GM12878 (cell line): ENCODE measurements at regions not wholly inside any gene's neighbourhood (a gene's known extent, or its start where the extent isn't known, plus 50 kb on each side); places are given as distances from the start of the nearest gene placed in this dataset.

ENCODE experiments used
- ATAC-seq: fragments of 200-7000 bp; cut with Tn5 transposase; 3 replicates; pipeline ENCODE4 v1.9.1; 2020; ENCODE audit warnings: mild to moderate bottlenecking, moderate library complexity
- BruUV-seq: library from RNA; stranded (reverse); fragments of 400-500 nt; replicated peaks from 2 replicates; lab custom pipeline; 2021; lab: Mats Ljungman, UMichigan
- CTCF ChIA-PET: fragments of 300-600 bp; sonication (Branson Sonifier 250); formaldehyde crosslinking; extraction: SDS; loops from one replicate; lab custom pipeline; 2021; ENCODE audit warnings: inconsistent platforms; lab: Yijun Ruan, JAX
- POLR2A ChIA-PET: fragments of 350-600 bp; formaldehyde crosslinking; extraction: SDS; loops from one replicate; lab custom pipeline; 2021; ENCODE audit warnings: inconsistent platforms; lab: Charles Lee
- RAD21 ChIA-PET: fragments of 300-600 bp; sonication (Branson Sonifier 250); formaldehyde crosslinking; loops from one replicate; lab custom pipeline; 2023; ENCODE audit warnings: antibody characterized with exemption; ENCODE audit not compliant: unreplicated experiment; lab: Charles Lee
- SMC1A ChIA-PET: fragments of 300-600 bp; sonication (Branson Sonifier 250); formaldehyde crosslinking; loops from one replicate; lab custom pipeline; 2023; ENCODE audit not compliant: unreplicated experiment, uncharacterized antibody; lab: Charles Lee
- DNase-seq: peaks from one replicate; pipeline ENCODE4 v3.0.0-alpha.2; 2011; ENCODE audit warnings: low read depth, low spot score
- FAIRE-seq: peaks from 3 replicates; lab custom pipeline; 2011; peaks lifted over from hg19 to GRCh38; lab: Jason Lieb, UNC
- H2AFZ ChIP-seq: 2 replicates; pipeline ENCODE4 v1.6.0; 2011; ENCODE audit warnings: low read depth, low read length, control low read depth; ENCODE audit not compliant: control insufficient read depth
- H3K27ac ChIP-seq: 2 replicates; pipeline ENCODE4 v1.5.1; 2011; ENCODE audit warnings: control low read depth; ENCODE audit not compliant: control insufficient read depth, insufficient read depth
- H3K27me3 ChIP-seq, 2 experiments: replicated peaks in 1 of 2; 2 replicates each; pipeline versions ENCODE4 v1.6.0 to v1.6.1; 2011; ENCODE audit warnings: low read length in 1 of 2; ENCODE audit not compliant: control insufficient read depth in 2 of 2, insufficient read depth in 2 of 2
- H3K36me3 ChIP-seq, 2 experiments: 2 replicates each; pipeline ENCODE4 v1.5.1; 2011; ENCODE audit warnings: low read length in 1 of 2; ENCODE audit not compliant: control insufficient read depth in 2 of 2, insufficient read depth in 2 of 2
- H3K4me1 ChIP-seq: 2 replicates; pipeline ENCODE4 v1.6.1; 2011; ENCODE audit warnings: mild to moderate bottlenecking, low read length, moderate library complexity, mixed read lengths; ENCODE audit not compliant: control insufficient read depth, insufficient read depth
- H3K4me2 ChIP-seq: 2 replicates; pipeline ENCODE4 v1.6.0; 2011; ENCODE audit warnings: control low read depth; ENCODE audit not compliant: control insufficient read depth, insufficient read depth
- H3K4me3 ChIP-seq: fragments of 200-600 bp; sonication (generic); 2 replicates; pipeline ENCODE4 v1.5.1; 2016
- H3K79me2 ChIP-seq: 2 replicates; pipeline ENCODE4 v1.6.0; 2011; ENCODE audit warnings: low read length; ENCODE audit not compliant: control insufficient read depth, insufficient read depth
- H3K9ac ChIP-seq: 2 replicates; pipeline ENCODE4 v1.8.0; 2011; ENCODE audit warnings: low read length, control low read depth, mixed read lengths; ENCODE audit not compliant: control insufficient read depth, insufficient read depth
- H3K9me3 ChIP-seq: replicated peaks from 3 replicates; pipeline ENCODE4 v1.5.1; 2011; ENCODE audit warnings: mild to moderate bottlenecking, low read length; ENCODE audit not compliant: control insufficient read depth, insufficient read depth
- H4K20me1 ChIP-seq: 2 replicates; pipeline ENCODE4 v1.6.0; 2011; ENCODE audit not compliant: control insufficient read depth, insufficient read depth
- CBX5 ChIP-seq: sonication (generic); IDR thresholded peaks from 2 replicates; pipeline ENCODE4 v1.6.1; 2016; ENCODE audit warnings: low read depth, moderate library complexity, mild to moderate bottlenecking, inconsistent platforms
- CHD1 ChIP-seq: IDR thresholded peaks from 2 replicates; pipeline ENCODE4 v1.6.1; 2012; ENCODE audit warnings: low read depth, low read length, improper control_type of control experiment
- EED ChIP-seq: sonication (generic); IDR thresholded peaks from 2 replicates; pipeline ENCODE4 v1.6.1; 2016; ENCODE audit warnings: antibody characterized with exemption, low read depth
- GATAD2B ChIP-seq: fragments of 450-650 bp; conservative IDR thresholded peaks from 2 replicates; pipeline ENCODE4 v1.6.1; 2017; ENCODE audit warnings: low read depth, mild to moderate bottlenecking, moderate library complexity
- JUND ChIP-seq: IDR thresholded peaks from 2 replicates; pipeline ENCODE4 v1.6.1; 2012; ENCODE audit warnings: low read depth, mild to moderate bottlenecking, low read length, improper control_type of control experiment, moderate library complexity
- NFYA ChIP-seq: IDR thresholded peaks from 2 replicates; pipeline ENCODE4 v1.6.1; 2011; ENCODE audit warnings: low read depth, mild to moderate bottlenecking, low read length, improper control_type of control experiment, borderline replicate concordance
- NR2F1 ChIP-seq: fragments of 450-650 bp; conservative IDR thresholded peaks from 2 replicates; pipeline ENCODE4 v1.6.1; 2017; ENCODE audit warnings: mild to moderate bottlenecking
- PAX8 ChIP-seq: fragments of 450-650 bp; IDR thresholded peaks from 2 replicates; pipeline ENCODE4 v1.6.1; 2017; ENCODE audit warnings: mild to moderate bottlenecking, moderate library complexity
- RELA ChIP-seq: fragments of 450-650 bp; IDR thresholded peaks from 2 replicates; pipeline ENCODE4 v1.8.0; 2014; ENCODE audit warnings: borderline replicate concordance; ENCODE audit not compliant: partially characterized antibody
- SIN3A ChIP-seq: IDR thresholded peaks from 2 replicates; pipeline ENCODE4 v1.6.1; 2012; ENCODE audit warnings: low read depth, low read length, improper control_type of control experiment
- SREBF1 ChIP-seq: IDR thresholded peaks from 2 replicates; pipeline ENCODE4 v1.6.1; 2012; ENCODE audit warnings: mild to moderate bottlenecking, low read length
- WRNIP1 ChIP-seq: IDR thresholded peaks from 2 replicates; pipeline ENCODE4 v1.6.1; 2011; ENCODE audit warnings: low read depth, low read length, improper control_type of control experiment, borderline replicate concordance
- YY1 ChIP-seq: IDR thresholded peaks from 2 replicates; pipeline ENCODE4 v1.6.1; 2011; ENCODE audit warnings: low read depth, mild to moderate bottlenecking, low read length
- ZNF207 ChIP-seq: fragments of 450-650 bp; IDR thresholded peaks from 2 replicates; pipeline ENCODE4 v1.6.1; 2014; ENCODE audit warnings: antibody characterized with exemption, mild to moderate bottlenecking, borderline replicate concordance
- WGBS: methylation state at CpG from one replicate; pipeline ENCODE4 v1.1.6; 2016; ENCODE audit warnings: low lambda C conversion rate; ENCODE audit not compliant: insufficient replicate concordance, insufficient coverage; ENCODE audit errors: missing lambda C conversion rate; 5-methylcytosine and 5-hydroxymethylcytosine counted together
- in situ Hi-C: fragments of 300-500 bp; cut with MboI; formaldehyde crosslinking; loops from 9 replicates; pipeline ENCODE4 v1.14.3; 2018; ENCODE audit warnings: mixed read lengths
- intact Hi-C: fragments of 100-400 bp; cut with micrococcal nuclease; formaldehyde crosslinking; loops from one replicate; pipeline ENCODE4 v1.14.2; 2022; ENCODE audit not compliant: unreplicated experiment
- TF ChIP-seq, protein P1 (sequence below): fragments of 450-650 bp; IDR thresholded peaks from 2 replicates; pipeline ENCODE4 v1.6.1; 2018; ENCODE audit warnings: mild to moderate bottlenecking, low read depth, moderate library complexity; ENCODE audit not compliant: partially characterized antibody

DNA sequence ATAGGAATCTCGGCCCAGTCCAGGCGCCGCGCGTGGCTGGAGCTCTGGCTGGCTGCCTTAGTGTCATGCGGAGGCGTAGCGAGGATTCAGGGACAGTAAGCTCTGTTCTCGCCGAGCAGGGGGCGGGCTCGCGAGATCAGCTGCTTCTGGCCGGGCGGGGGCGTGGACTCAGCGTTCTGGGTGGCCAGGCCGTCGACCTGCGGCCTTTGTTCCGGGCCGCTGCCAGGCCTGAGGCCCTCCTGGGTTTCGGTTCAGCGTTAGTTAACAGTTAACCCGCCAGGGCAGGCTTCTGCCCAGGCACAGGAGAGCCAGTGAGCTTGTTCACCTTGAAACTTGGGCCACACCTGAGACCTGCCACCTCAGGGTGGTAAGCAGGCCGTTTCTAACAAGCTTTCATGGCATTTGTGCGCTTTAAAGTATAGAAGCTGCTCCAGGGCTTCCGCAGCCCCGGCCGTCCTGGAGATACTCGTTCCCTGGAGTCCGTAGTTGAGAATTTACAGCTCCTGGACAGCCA, 332.2 kb upstream of the SGCG start:
- Histone ChIP-seq H3K4me1 (no peaks in the 10 kb centered on the region), H3K36me3 (no peaks in the 10 kb centered on the region), H4K20me1 (no peaks in the 10 kb centered on the region), H3K27me3 (no peaks in the 10 kb centered on the region), H3K9me3 (no peaks in the 10 kb centered on the region), H3K4me3 (no peak overlapping the region), H3K79me2 (no peaks in the 10 kb centered on the region), H3K27ac (no peak overlapping the region), H3K4me2 (no peak overlapping the region), H2AFZ (no peak overlapping the region), H3K9ac (no peak overlapping the region)
- POLR2A ChIA-PET = interaction anchor here (0.6 kb wide), 1 partner anchor 34 kb away, joined by 3 read pairs; no protein-coding TSS in a partner anchor
- in situ Hi-C loops = no loop called here
- intact Hi-C loops = no loop called here
- FAIRE-seq = no peak
- SMC1A ChIA-PET = interaction anchor here (1.1 kb wide), 1 partner anchor 14 kb away, joined by 4 read pairs; no protein-coding TSS in a partner anchor
- TF ChIP-seq ZNF207 (no peak), CHD1 (no peak), SIN3A (no peak)
- WGBS = 81% methylated on average over 32 of the region's 32 CpGs
- CTCF ChIA-PET = no interaction called here
- no peak for ATAC-seq
- no peak for DNase-seq
- RAD21 ChIA-PET = no interaction called here
- no TSS peak for BruUV-seq

- Histone ChIP-seq H3K9ac (no peak overlapping the region), H3K4me1 (no peaks in the 10 kb centered on the region), H3K4me3 (no peak overlapping the region), H3K9me3 (no peaks in the 10 kb centered on the region), H3K36me3 (no peaks in the 10 kb centered on the region), H3K27me3 (no peaks in the 10 kb centered on the region), H3K4me2 (no peak overlapping the region), H3K27ac (no peak overlapping the region), H4K20me1 (no peaks in the 10 kb centered on the region), H2AFZ (no peak overlapping the region), H3K79me2 (no peaks in the 10 kb centered on the region)
- FAIRE-seq = no peak
- ChIA-PET RAD21 (no interaction called here), POLR2A (no interaction called here), SMC1A (no interaction called here), CTCF (no interaction called here)
- DNase-seq = no peak
- ATAC-seq = no peak
- intact Hi-C loops = no loop called here
- WGBS = 39% methylated on average over 2 of the region's 2 CpGs
- BruUV-seq = no TSS peak
- in situ Hi-C loops = no loop called here
- no peak for TF ChIP-seq NFYA
- TF ChIP-seq YY1 = no peak
- no peak for TF ChIP-seq RELA
- TF ChIP-seq PAX8 = no peak
- no peak for TF ChIP-seq EED
- TF ChIP-seq CBX5 = no peak
- TF ChIP-seq WRNIP1 = no peak
- TF ChIP-seq, protein P1, sequence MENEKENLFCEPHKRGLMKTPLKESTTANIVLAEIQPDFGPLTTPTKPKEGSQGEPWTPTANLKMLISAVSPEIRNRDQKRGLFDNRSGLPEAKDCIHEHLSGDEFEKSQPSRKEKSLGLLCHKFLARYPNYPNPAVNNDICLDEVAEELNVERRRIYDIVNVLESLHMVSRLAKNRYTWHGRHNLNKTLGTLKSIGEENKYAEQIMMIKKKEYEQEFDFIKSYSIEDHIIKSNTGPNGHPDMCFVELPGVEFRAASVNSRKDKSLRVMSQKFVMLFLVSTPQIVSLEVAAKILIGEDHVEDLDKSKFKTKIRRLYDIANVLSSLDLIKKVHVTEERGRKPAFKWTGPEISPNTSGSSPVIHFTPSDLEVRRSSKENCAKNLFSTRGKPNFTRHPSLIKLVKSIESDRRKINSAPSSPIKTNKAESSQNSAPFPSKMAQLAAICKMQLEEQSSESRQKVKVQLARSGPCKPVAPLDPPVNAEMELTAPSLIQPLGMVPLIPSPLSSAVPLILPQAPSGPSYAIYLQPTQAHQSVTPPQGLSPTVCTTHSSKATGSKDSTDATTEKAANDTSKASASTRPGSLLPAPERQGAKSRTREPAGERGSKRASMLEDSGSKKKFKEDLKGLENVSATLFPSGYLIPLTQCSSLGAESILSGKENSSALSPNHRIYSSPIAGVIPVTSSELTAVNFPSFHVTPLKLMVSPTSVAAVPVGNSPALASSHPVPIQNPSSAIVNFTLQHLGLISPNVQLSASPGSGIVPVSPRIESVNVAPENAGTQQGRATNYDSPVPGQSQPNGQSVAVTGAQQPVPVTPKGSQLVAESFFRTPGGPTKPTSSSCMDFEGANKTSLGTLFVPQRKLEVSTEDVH = no peak
- no peak for TF ChIP-seq NR2F1
- TF ChIP-seq GATAD2B = no peak
- no peak for TF ChIP-seq SREBF1
- no peak for TF ChIP-seq JUND
These were observed 324.9 kb upstream of the SGCG start for GRCh38 chr13:22855926-22856325.
